Testis (tissue), 2 donors: ENCODE measurements at regions not wholly inside any gene's neighbourhood (a gene's known extent, or its start where the extent isn't known, plus 50 kb on each side); places are given as distances from the start of the nearest gene placed in this dataset.

Experiments used
- DNase-seq: peaks from one replicate; pipeline ENCODE4 v3.0.0-alpha.2; 2019
- H3K27ac ChIP-seq, 2 donors: fragments of 200-600 bp; sonication (generic); one replicate each; pipeline ENCODE4 v1.5.1; 2019
- H3K27me3 ChIP-seq: fragments of 200-600 bp; sonication (generic); one replicate; pipeline ENCODE4 v1.5.1; 2019
- H3K36me3 ChIP-seq: fragments of 200-600 bp; sonication (generic); one replicate; pipeline ENCODE4 v1.5.1; 2017; ENCODE audit warnings: low read depth; ENCODE audit errors: missing control alignments
- H3K4me1 ChIP-seq: fragments of 200-600 bp; sonication (generic); one replicate; pipeline ENCODE4 v1.5.1; 2019
- H3K4me3 ChIP-seq, 2 donors: fragments of 200-600 bp; sonication (generic); one replicate each; pipeline ENCODE4 v1.5.1; 2017 to 2019
- H3K9me3 ChIP-seq: fragments of 200-600 bp; sonication (generic); one replicate; pipeline ENCODE4 v1.5.1; 2017
- POLR2A ChIP-seq: fragments of 450-650 bp; IDR thresholded peaks from one replicate; pipeline ENCODE4 v1.6.1; 2017; ENCODE audit warnings: antibody characterized with exemption, mild to moderate bottlenecking, moderate library complexity
- WGBS, 2 donors: methylation state at CpG; one replicate each; pipeline ENCODE4 v1.1.5; 2018; 5-methylcytosine and 5-hydroxymethylcytosine counted together
- intact Hi-C: fragments of 100-400 bp; cut with DNase I; formaldehyde crosslinking; loops from one replicate; pipeline ENCODE4 v1.15.1; 2023; ENCODE audit warnings: low total_unique reads
- TF ChIP-seq, protein P1 (sequence below), 3 experiments: fragments of 450-650 bp in 2 of 3; fragments of 200-600 bp in 1 of 3; sonication (generic) in 1 of 3; IDR thresholded peaks; one replicate each; pipeline ENCODE4 v1.5.1; 2016 to 2019; ENCODE audit warnings: antibody characterized with exemption in 3 of 3, mild to moderate bottlenecking in 2 of 3, moderate library complexity in 1 of 3

GRCh38 chr5:130799015-130799414, 366.0 kb downstream of the HINT1 start:
- Histone ChIP-seq H3K4me1 (no peaks in the 10 kb centered on the region), H3K9me3 (no peaks in the 10 kb centered on the region), H3K27ac (no peak overlapping the region), H3K4me3 (no peak overlapping the region), H3K27me3 (no peaks in the 10 kb centered on the region), H3K36me3 (no peaks in the 10 kb centered on the region)
- DNase-seq: no peak
- no peak for TF ChIP-seq POLR2A
- TF ChIP-seq, protein P1, sequence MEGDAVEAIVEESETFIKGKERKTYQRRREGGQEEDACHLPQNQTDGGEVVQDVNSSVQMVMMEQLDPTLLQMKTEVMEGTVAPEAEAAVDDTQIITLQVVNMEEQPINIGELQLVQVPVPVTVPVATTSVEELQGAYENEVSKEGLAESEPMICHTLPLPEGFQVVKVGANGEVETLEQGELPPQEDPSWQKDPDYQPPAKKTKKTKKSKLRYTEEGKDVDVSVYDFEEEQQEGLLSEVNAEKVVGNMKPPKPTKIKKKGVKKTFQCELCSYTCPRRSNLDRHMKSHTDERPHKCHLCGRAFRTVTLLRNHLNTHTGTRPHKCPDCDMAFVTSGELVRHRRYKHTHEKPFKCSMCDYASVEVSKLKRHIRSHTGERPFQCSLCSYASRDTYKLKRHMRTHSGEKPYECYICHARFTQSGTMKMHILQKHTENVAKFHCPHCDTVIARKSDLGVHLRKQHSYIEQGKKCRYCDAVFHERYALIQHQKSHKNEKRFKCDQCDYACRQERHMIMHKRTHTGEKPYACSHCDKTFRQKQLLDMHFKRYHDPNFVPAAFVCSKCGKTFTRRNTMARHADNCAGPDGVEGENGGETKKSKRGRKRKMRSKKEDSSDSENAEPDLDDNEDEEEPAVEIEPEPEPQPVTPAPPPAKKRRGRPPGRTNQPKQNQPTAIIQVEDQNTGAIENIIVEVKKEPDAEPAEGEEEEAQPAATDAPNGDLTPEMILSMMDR (IDR thresholded peaks at IDR 0.05): no peak
- intact Hi-C loops: no loop called here

- Histone ChIP-seq H3K4me1 (no peaks in the 10 kb centered on the region), H3K4me3 (no peak overlapping the region), H3K27me3 (no peaks in the 10 kb centered on the region), H3K36me3 (no peaks in the 10 kb centered on the region), H3K27ac (no peak overlapping the region), H3K9me3 (no peaks in the 10 kb centered on the region)
- intact Hi-C loops: no loop called here
- DNase-seq: no peak
- WGBS, 2 donors: 71 to 90% methylated on average over 3 of the region's 3 CpGs
- TF ChIP-seq, protein P1 (IDR thresholded peaks at IDR 0.05): no peak
- no peak for TF ChIP-seq POLR2A
Measured at GRCh38 chr5:130797303-130797702, 367.8 kb downstream of the HINT1 start.

DNA sequence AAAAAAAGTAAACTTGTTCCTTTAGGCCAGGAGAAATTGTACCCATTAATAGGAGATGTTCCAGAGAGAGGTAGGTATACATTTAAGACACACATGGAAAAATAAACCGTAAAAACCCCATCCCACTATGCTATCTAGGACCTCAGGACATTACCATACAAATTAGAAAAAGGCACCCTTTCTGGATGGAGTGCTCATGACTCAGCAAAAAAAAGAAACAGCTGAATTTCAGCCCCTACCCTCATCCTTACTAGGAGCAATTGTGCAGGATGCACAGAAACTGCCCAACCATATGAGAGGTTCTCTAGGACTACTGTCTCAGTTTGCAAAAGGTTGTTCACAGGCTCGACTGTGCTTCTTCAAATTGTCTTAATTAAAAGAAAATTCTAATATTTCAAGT, 368.2 kb downstream of the HINT1 start:
- H3K4me3 ChIP-seq: no peak overlapping the region
- intact Hi-C loops: no loop called here
- H3K27me3 ChIP-seq: no peaks in the 10 kb centered on the region
- H3K27ac ChIP-seq: no peak overlapping the region
- no peak for TF ChIP-seq POLR2A
- TF ChIP-seq, protein P1 (IDR thresholded peaks at IDR 0.05): no peak
- DNase-seq: no peak
- no peaks in the 10 kb centered on the region for H3K4me1 ChIP-seq
- H3K9me3 ChIP-seq: no peaks in the 10 kb centered on the region
- 69 to 83% methylated on average over 2 of the region's 2 CpGs for WGBS, 2 donors
- H3K36me3 ChIP-seq: no peaks in the 10 kb centered on the region

GRCh38 chr5:130796032-130796431, 369.0 kb downstream of the HINT1 start:
- Histone ChIP-seq H3K4me1 (no peaks in the 10 kb centered on the region), H3K4me3 (no peak overlapping the region), H3K36me3 (no peaks in the 10 kb centered on the region), H3K27me3 (no peaks in the 10 kb centered on the region), H3K27ac (no peak overlapping the region), H3K9me3 (no peaks in the 10 kb centered on the region)
- intact Hi-C loops: no loop called here
- TF ChIP-seq, protein P1 (IDR thresholded peaks at IDR 0.05): no peak
- no peak for TF ChIP-seq POLR2A
- DNase-seq: no peak
- WGBS, 2 donors: 57 to 65% methylated on average over 2 of the region's 2 CpGs

DNA sequence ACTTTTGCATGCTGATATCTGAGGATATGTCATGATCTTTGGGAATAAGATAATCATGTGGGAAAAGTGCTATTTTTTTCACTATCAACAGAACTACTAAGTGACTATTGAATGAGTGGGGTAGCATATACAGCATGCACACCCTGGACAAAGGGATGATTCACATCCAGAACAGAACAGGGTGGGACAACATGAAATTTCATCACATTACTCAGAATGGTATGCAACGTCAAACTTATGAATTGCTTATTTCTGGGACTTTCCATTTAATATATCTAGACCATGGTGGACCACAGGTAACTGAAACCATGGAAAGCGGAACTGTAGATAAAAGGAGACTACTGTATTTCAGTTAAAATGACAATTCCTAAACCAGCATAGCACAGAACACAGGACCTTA, 370.0 kb downstream of the HINT1 start:
- no peaks in the 10 kb centered on the region for H3K27me3 ChIP-seq
- DNase-seq: no peak
- no peaks in the 10 kb centered on the region for H3K9me3 ChIP-seq
- no peaks in the 10 kb centered on the region for H3K4me1 ChIP-seq
- no peak overlapping the region for H3K27ac ChIP-seq
- TF ChIP-seq POLR2A: no peak
- TF ChIP-seq, protein P1 (IDR thresholded peaks at IDR 0.05): no peak
- WGBS, 2 donors: 77 to 83% methylated on average over 2 of the region's 2 CpGs
- intact Hi-C loops: no loop called here
- H3K36me3 ChIP-seq: no peaks in the 10 kb centered on the region
- H3K4me3 ChIP-seq: no peak overlapping the region
